GM18508 (cell line): ENCODE measurements at regions not wholly inside any gene's neighbourhood (a gene's known extent, or its start where the extent isn't known, plus 50 kb on each side); places are given as distances from the start of the nearest gene placed in this dataset.

ENCODE experiments used
- ATAC-seq: cut with Tn5 transposase; IDR thresholded peaks from one replicate; pipeline ENCODE4 v1.9.1; 2021; ENCODE audit warnings: moderate number of reproducible peaks; ENCODE audit not compliant: insufficient read depth, unreplicated experiment

DNA sequence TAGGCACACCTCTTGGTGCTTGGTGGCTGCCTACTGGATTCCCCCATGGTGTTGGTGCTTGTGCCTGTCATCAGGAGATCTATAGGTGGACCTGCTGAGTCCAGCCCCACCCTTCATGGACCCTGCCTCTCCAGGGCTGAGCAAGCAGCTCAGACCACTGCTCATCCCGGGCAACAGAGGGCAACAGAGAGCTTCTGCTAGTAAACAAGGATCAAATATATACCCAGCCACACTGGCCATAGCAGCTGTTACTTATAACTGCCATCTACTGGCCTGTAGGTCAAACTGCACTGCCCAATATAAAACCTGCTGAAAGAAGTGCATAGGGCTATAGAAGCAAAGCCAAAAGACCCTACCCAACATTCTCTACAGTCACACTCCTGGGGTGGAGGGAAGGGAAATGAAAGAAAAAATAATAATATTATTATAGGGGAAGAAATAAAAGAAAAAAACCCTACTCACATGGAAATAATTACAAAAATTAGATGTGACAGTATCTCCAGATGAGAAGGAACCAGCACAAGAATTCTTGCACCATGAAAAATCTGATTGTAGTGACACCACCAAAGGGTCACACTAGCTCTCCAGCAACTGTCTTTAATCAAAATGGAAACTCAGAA, 54.9 kb upstream of the ZNF800 start:
- ATAC-seq = peak; percentile 100

DNA sequence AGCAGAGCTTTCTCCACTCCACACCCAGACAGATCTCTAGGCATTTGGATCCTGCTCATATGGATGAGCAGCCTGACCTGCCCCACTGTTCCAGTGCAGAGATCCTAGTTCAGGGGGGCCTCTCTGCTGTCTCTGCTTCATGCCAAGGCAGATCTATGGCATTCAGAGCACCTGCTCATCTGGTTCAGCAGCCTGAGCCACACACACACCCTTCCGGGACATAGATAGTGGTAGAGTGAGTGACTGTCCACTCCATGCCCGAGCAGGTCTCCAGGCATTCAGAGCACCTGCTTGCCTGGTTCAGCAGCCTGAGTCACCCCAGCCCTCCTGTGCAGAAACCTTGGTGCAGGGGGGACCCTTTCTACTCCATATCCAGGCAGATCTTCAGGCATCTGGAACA, 54.3 kb upstream of the ZNF800 start:
- no peak for ATAC-seq
